Loucy (cell line): ENCODE measurements at regions not wholly inside any gene's neighbourhood (a gene's known extent, or its start where the extent isn't known, plus 50 kb on each side); places are given as distances from the start of the nearest gene placed in this dataset.
A peak's percentile ranks its signal among the peaks of the same experiment; 100 is the strongest.

ENCODE experiments used
- H2AFZ ChIP-seq: fragments of 200-600 bp; sonication (generic); 2 replicates; pipeline ENCODE4 v1.6.0; 2016; ENCODE audit warnings: antibody characterized with exemption, mild to moderate bottlenecking, low read length, moderate library complexity
- H3F3A ChIP-seq: fragments of 200-600 bp; 2 replicates; pipeline ENCODE4 v1.6.0; 2016; ENCODE audit warnings: antibody characterized with exemption, low read depth, mild to moderate bottlenecking
- H3K27me3 ChIP-seq: fragments of 200-600 bp; sonication (generic); 2 replicates; pipeline ENCODE4 v1.6.1; 2014; ENCODE audit warnings: low read length, mild to moderate bottlenecking; ENCODE audit not compliant: insufficient read depth, poor library complexity, severe bottlenecking
- H3K36me3 ChIP-seq: fragments of 200-600 bp; sonication (generic); 2 replicates; pipeline ENCODE4 v1.6.1; 2016; ENCODE audit warnings: low read length; ENCODE audit not compliant: insufficient read depth
- H3K4me1 ChIP-seq: fragments of 200-600 bp; sonication (generic); 2 replicates; pipeline ENCODE4 v1.5.1; 2014; ENCODE audit warnings: low read length, mild to moderate bottlenecking; ENCODE audit not compliant: insufficient read depth, poor library complexity, severe bottlenecking
- H3K4me2 ChIP-seq: fragments of 200-600 bp; sonication (generic); 2 replicates; pipeline ENCODE4 v1.6.0; 2014; ENCODE audit warnings: antibody characterized with exemption, low read length, low read depth, mild to moderate bottlenecking; ENCODE audit not compliant: poor library complexity, severe bottlenecking
- H3K4me3 ChIP-seq: fragments of 200-600 bp; sonication (generic); 2 replicates; pipeline ENCODE4 v1.5.1; 2014; ENCODE audit warnings: low read length, mild to moderate bottlenecking, mixed read lengths; ENCODE audit not compliant: poor library complexity, severe bottlenecking
- H3K79me2 ChIP-seq: fragments of 200-600 bp; sonication (generic); 2 replicates; pipeline ENCODE4 v1.6.1; 2014; ENCODE audit warnings: low read length; ENCODE audit not compliant: insufficient read depth
- H3K9ac ChIP-seq: fragments of 200-600 bp; sonication (generic); 2 replicates; pipeline ENCODE4 v1.6.0; 2014; ENCODE audit warnings: mild to moderate bottlenecking, low read depth, low read length, moderate library complexity; ENCODE audit not compliant: poor library complexity, severe bottlenecking
- H3K9me2 ChIP-seq: fragments of 200-600 bp; sonication (generic); replicated peaks from 2 replicates; pipeline ENCODE4 v1.6.1; 2016; ENCODE audit warnings: low read depth, low read length, mixed read lengths
- H3K9me3 ChIP-seq: fragments of 200-600 bp; sonication (generic); 2 replicates; pipeline ENCODE4 v1.6.1; 2014; ENCODE audit warnings: mild to moderate bottlenecking, antibody characterized with exemption, low read length, low read depth; ENCODE audit not compliant: insufficient read depth
- H4K20me1 ChIP-seq: fragments of 200-600 bp; sonication (generic); 2 replicates; pipeline ENCODE4 v1.6.0; 2014; ENCODE audit warnings: antibody characterized with exemption, low read length, mild to moderate bottlenecking; ENCODE audit not compliant: insufficient read depth, poor library complexity, severe bottlenecking
- CTCF ChIP-seq: fragments of 200-600 bp; sonication (generic); conservative IDR thresholded peaks from 2 replicates; pipeline ENCODE4 v1.5.1; 2014; ENCODE audit warnings: mild to moderate bottlenecking, antibody characterized with exemption, low read length
- EZH2phosphoT487 ChIP-seq: fragments of 200-600 bp; IDR thresholded peaks from 2 replicates; pipeline ENCODE4 v1.6.1; 2018; ENCODE audit warnings: antibody characterized with exemption, mild to moderate bottlenecking, moderate library complexity, borderline replicate concordance

- TF ChIP-seq CTCF, result no peak
- H3K4me3 ChIP-seq, result no peak overlapping the region
Observed at GRCh38 chr4:124536946-124537345, 175.6 kb downstream of the ANKRD50 start.

GRCh38 chr4:124537971-124538370 is 174.6 kb downstream of the ANKRD50 start:
- H3K4me2 ChIP-seq, result no peak overlapping the region
- H3K9me3 ChIP-seq, result no peaks in the 10 kb centered on the region
- H3K79me2 ChIP-seq, result no peaks in the 10 kb centered on the region
- H3K4me3 ChIP-seq, result no peak overlapping the region
- H2AFZ ChIP-seq, result peak overlapping the region; percentile 11; the same call in 1 of the 2 replicates
- H3K27me3 ChIP-seq, result no peaks in the 10 kb centered on the region
- H3K9ac ChIP-seq, result no peak overlapping the region
- H3K36me3 ChIP-seq, result no peaks in the 10 kb centered on the region
- no peaks in the 10 kb centered on the region for H3K4me1 ChIP-seq
- no peaks in the 10 kb centered on the region for H4K20me1 ChIP-seq
- no peaks in the 10 kb centered on the region for H3F3A ChIP-seq
- no peaks in the 10 kb centered on the region for H3K9me2 ChIP-seq
- no peak for TF ChIP-seq EZH2phosphoT487
- no peak for TF ChIP-seq CTCF

More at GRCh38 chr4:124536946-124537345, 175.6 kb downstream of the ANKRD50 start:
- Histone ChIP-seq H3K4me1 (no peaks in the 10 kb centered on the region), H2AFZ (no peak overlapping the region), H3F3A (no peaks in the 10 kb centered on the region), H3K9ac (no peak overlapping the region), H4K20me1 (no peaks in the 10 kb centered on the region), H3K27me3 (no peaks in the 10 kb centered on the region), H3K9me3 (no peaks in the 10 kb centered on the region), H3K9me2 (no peaks in the 10 kb centered on the region), H3K36me3 (no peaks in the 10 kb centered on the region), H3K79me2 (no peaks in the 10 kb centered on the region), H3K4me2 (no peak overlapping the region)

- no peaks in the 10 kb centered on the region for H3K9me3 ChIP-seq
- H3K4me1 ChIP-seq, result no peaks in the 10 kb centered on the region
- H2AFZ ChIP-seq, result no peak overlapping the region
- no peaks in the 10 kb centered on the region for H4K20me1 ChIP-seq
- no peak overlapping the region for H3K9ac ChIP-seq
- H3F3A ChIP-seq, result no peaks in the 10 kb centered on the region
- H3K27me3 ChIP-seq, result no peaks in the 10 kb centered on the region
- no peaks in the 10 kb centered on the region for H3K79me2 ChIP-seq
- H3K36me3 ChIP-seq, result no peaks in the 10 kb centered on the region
- H3K9me2 ChIP-seq, result no peaks in the 10 kb centered on the region
- no peak overlapping the region for H3K4me2 ChIP-seq
- TF ChIP-seq CTCF (no peak), EZH2phosphoT487 (no peak)
- no peak overlapping the region for H3K4me3 ChIP-seq
Observed at GRCh38 chr4:124540014-124540413, 172.5 kb downstream of the ANKRD50 start.
